ENCODE measurements at regions not wholly inside any gene's neighbourhood (a gene's known extent, or its start where the extent isn't known, plus 50 kb on each side); places are given as distances from the start of the nearest gene placed in this dataset.

DNA sequence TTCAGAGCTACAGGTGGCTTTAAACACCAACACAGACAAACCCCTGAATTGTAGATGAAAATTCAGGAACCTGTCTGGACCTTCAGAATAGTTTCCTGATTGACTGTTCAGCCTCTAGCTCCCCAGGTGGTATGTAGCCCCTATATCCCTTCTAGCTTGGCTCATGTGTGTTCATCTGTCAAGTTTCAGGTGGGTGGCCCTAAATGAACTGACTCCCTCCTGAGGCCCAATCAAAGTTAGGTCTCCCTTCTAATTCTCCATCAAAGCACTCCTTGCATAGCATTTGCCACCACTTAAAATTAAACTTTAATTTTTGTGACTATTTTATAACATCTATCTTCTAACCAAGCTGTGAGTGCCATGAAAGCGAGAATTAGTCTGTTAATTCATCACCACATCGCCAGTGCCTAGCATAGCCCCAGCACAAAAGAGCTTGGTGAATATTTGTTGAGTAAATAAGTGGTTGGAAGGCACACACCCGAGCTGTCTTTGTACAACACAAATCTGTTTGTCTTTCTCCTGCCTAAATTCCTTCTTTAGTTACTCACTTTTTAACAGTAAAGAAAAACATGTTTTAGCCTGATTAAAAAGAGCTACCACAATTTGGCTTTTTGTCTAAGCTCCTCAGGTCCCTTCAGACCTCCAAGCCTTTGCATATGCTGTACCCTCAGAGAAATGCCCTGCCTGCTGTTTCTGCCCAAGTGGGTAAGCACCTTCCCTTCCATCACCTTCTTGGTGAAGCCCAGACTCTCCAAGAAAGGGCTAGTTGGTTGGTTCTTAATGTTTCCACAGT is 138.1 kb upstream of the HMHB1 start (continued):
- TF ChIP-seq, protein P1, sequence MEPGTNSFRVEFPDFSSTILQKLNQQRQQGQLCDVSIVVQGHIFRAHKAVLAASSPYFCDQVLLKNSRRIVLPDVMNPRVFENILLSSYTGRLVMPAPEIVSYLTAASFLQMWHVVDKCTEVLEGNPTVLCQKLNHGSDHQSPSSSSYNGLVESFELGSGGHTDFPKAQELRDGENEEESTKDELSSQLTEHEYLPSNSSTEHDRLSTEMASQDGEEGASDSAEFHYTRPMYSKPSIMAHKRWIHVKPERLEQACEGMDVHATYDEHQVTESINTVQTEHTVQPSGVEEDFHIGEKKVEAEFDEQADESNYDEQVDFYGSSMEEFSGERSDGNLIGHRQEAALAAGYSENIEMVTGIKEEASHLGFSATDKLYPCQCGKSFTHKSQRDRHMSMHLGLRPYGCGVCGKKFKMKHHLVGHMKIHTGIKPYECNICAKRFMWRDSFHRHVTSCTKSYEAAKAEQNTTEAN (CRISPR knock-in tag; conservative IDR thresholded peaks at IDR 0.05) = no peak
- TF ChIP-seq, protein P2, sequence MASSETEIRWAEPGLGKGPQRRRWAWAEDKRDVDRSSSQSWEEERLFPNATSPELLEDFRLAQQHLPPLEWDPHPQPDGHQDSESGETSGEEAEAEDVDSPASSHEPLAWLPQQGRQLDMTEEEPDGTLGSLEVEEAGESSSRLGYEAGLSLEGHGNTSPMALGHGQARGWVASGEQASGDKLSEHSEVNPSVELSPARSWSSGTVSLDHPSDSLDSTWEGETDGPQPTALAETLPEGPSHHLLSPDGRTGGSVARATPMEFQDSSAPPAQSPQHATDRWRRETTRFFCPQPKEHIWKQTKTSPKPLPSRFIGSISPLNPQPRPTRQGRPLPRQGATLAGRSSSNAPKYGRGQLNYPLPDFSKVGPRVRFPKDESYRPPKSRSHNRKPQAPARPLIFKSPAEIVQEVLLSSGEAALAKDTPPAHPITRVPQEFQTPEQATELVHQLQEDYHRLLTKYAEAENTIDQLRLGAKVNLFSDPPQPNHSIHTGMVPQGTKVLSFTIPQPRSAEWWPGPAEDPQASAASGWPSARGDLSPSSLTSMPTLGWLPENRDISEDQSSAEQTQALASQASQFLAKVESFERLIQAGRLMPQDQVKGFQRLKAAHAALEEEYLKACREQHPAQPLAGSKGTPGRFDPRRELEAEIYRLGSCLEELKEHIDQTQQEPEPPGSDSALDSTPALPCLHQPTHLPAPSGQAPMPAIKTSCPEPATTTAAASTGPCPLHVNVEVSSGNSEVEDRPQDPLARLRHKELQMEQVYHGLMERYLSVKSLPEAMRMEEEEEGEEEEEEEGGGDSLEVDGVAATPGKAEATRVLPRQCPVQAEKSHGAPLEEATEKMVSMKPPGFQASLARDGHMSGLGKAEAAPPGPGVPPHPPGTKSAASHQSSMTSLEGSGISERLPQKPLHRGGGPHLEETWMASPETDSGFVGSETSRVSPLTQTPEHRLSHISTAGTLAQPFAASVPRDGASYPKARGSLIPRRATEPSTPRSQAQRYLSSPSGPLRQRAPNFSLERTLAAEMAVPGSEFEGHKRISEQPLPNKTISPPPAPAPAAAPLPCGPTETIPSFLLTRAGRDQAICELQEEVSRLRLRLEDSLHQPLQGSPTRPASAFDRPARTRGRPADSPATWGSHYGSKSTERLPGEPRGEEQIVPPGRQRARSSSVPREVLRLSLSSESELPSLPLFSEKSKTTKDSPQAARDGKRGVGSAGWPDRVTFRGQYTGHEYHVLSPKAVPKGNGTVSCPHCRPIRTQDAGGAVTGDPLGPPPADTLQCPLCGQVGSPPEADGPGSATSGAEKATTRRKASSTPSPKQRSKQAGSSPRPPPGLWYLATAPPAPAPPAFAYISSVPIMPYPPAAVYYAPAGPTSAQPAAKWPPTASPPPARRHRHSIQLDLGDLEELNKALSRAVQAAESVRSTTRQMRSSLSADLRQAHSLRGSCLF (CRISPR knock-in tag; IDR thresholded peaks at IDR 0.05; ENCODE audit: borderline replicate concordance) = no peak
- TF ChIP-seq SMARCE1 (IDR thresholded peaks at IDR 0.05; ENCODE audit: borderline replicate concordance) (no peak), ELF1 (CRISPR knock-in tag; IDR thresholded peaks at IDR 0.05) (no peak), NR2F6 (IDR thresholded peaks at IDR 0.05) (peak; percentile 38; the same call in 1 of the 2 replicates), NR2F6 (CRISPR knock-in tag; IDR thresholded peaks at IDR 0.05) (peak; percentile 23; the same call in 1 of the 2 replicates), SIN3A (IDR thresholded peaks at IDR 0.05; ENCODE audit: borderline replicate concordance, low read depth, low read length) (no peak), NR2F2 (IDR thresholded peaks at IDR 0.05; ENCODE audit: borderline replicate concordance, low read depth) (0 out of 2 replicates have a peak, but pooled peaks have one; percentile 39), RELA (CRISPR knock-in tag; IDR thresholded peaks at IDR 0.05) (no peak), KAT7 (CRISPR knock-in tag; IDR thresholded peaks at IDR 0.05; ENCODE audit: borderline replicate concordance) (no peak), SNAI1 (CRISPR knock-in tag; IDR thresholded peaks at IDR 0.05; ENCODE audit: borderline replicate concordance) (no peak), SP2 (CRISPR knock-in tag; IDR thresholded peaks at IDR 0.05) (no peak), ZNF335 (CRISPR knock-in tag; IDR thresholded peaks at IDR 0.05) (0 out of 2 replicates have a peak, but pooled peaks have one; percentile 27), ZFP62 (CRISPR knock-in tag; IDR thresholded peaks at IDR 0.05) (no peak), TAF1 (CRISPR knock-in tag; IDR thresholded peaks at IDR 0.05) (no peak)
- TF ChIP-seq, protein P3, sequence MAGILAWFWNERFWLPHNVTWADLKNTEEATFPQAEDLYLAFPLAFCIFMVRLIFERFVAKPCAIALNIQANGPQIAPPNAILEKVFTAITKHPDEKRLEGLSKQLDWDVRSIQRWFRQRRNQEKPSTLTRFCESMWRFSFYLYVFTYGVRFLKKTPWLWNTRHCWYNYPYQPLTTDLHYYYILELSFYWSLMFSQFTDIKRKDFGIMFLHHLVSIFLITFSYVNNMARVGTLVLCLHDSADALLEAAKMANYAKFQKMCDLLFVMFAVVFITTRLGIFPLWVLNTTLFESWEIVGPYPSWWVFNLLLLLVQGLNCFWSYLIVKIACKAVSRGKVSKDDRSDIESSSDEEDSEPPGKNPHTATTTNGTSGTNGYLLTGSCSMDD (CRISPR knock-in tag; IDR thresholded peaks at IDR 0.05) = no peak
- TF ChIP-seq, protein P4, sequence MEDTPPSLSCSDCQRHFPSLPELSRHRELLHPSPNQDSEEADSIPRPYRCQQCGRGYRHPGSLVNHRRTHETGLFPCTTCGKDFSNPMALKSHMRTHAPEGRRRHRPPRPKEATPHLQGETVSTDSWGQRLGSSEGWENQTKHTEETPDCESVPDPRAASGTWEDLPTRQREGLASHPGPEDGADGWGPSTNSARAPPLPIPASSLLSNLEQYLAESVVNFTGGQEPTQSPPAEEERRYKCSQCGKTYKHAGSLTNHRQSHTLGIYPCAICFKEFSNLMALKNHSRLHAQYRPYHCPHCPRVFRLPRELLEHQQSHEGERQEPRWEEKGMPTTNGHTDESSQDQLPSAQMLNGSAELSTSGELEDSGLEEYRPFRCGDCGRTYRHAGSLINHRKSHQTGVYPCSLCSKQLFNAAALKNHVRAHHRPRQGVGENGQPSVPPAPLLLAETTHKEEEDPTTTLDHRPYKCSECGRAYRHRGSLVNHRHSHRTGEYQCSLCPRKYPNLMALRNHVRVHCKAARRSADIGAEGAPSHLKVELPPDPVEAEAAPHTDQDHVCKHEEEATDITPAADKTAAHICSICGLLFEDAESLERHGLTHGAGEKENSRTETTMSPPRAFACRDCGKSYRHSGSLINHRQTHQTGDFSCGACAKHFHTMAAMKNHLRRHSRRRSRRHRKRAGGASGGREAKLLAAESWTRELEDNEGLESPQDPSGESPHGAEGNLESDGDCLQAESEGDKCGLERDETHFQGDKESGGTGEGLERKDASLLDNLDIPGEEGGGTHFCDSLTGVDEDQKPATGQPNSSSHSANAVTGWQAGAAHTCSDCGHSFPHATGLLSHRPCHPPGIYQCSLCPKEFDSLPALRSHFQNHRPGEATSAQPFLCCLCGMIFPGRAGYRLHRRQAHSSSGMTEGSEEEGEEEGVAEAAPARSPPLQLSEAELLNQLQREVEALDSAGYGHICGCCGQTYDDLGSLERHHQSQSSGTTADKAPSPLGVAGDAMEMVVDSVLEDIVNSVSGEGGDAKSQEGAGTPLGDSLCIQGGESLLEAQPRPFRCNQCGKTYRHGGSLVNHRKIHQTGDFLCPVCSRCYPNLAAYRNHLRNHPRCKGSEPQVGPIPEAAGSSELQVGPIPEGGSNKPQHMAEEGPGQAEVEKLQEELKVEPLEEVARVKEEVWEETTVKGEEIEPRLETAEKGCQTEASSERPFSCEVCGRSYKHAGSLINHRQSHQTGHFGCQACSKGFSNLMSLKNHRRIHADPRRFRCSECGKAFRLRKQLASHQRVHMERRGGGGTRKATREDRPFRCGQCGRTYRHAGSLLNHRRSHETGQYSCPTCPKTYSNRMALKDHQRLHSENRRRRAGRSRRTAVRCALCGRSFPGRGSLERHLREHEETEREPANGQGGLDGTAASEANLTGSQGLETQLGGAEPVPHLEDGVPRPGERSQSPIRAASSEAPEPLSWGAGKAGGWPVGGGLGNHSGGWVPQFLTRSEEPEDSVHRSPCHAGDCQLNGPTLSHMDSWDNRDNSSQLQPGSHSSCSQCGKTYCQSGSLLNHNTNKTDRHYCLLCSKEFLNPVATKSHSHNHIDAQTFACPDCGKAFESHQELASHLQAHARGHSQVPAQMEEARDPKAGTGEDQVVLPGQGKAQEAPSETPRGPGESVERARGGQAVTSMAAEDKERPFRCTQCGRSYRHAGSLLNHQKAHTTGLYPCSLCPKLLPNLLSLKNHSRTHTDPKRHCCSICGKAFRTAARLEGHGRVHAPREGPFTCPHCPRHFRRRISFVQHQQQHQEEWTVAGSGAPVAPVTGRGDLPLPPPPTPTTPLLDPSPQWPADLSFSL (CRISPR knock-in tag; IDR thresholded peaks at IDR 0.05) = no peak; the same call in 1 of the 2 replicates

Data from HepG2 (cell line).